ENCODE measurements at regions not wholly inside any gene's neighbourhood (a gene's known extent, or its start where the extent isn't known, plus 50 kb on each side); places are given as distances from the start of the nearest gene placed in this dataset.

DNA sequence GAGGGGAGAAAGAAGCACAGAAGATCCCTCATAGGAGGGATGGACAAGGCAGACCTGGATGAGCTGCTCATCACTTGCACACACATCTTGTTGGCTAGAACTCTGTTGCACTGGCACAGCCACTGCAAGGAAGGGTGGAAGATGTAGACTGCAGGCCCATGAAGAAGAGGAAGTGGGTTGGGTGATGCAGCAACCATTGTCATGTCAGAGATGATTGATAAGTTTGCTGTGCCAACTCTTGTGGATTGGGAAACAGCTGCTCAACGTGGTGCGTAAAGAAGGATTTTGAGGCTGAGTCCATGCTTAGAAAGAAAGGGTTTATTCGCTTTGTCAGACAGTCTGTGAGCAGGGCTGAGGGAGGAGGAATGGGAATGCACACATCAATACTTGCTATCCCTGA is 161.4 kb upstream of the MPHOSPH6 start:
- DNase-seq (ENCODE audit: low read depth, low spot score) (no peak), ATAC-seq (no peak)
- H3K36me3 ChIP-seq (ENCODE audit: control insufficient read depth, insufficient read depth, low read length): no peaks in the 10 kb centered on the region
- H3K27ac ChIP-seq (ENCODE audit: low read length): no peak overlapping the region
- TF ChIP-seq TCF7L2 (IDR thresholded peaks at IDR 0.05; ENCODE audit: low read depth, low read length) (no peak), POLR2AphosphoS5 (IDR thresholded peaks at IDR 0.05; ENCODE audit: low read depth, low read length) (no peak)
- TF ChIP-seq, protein P1, sequence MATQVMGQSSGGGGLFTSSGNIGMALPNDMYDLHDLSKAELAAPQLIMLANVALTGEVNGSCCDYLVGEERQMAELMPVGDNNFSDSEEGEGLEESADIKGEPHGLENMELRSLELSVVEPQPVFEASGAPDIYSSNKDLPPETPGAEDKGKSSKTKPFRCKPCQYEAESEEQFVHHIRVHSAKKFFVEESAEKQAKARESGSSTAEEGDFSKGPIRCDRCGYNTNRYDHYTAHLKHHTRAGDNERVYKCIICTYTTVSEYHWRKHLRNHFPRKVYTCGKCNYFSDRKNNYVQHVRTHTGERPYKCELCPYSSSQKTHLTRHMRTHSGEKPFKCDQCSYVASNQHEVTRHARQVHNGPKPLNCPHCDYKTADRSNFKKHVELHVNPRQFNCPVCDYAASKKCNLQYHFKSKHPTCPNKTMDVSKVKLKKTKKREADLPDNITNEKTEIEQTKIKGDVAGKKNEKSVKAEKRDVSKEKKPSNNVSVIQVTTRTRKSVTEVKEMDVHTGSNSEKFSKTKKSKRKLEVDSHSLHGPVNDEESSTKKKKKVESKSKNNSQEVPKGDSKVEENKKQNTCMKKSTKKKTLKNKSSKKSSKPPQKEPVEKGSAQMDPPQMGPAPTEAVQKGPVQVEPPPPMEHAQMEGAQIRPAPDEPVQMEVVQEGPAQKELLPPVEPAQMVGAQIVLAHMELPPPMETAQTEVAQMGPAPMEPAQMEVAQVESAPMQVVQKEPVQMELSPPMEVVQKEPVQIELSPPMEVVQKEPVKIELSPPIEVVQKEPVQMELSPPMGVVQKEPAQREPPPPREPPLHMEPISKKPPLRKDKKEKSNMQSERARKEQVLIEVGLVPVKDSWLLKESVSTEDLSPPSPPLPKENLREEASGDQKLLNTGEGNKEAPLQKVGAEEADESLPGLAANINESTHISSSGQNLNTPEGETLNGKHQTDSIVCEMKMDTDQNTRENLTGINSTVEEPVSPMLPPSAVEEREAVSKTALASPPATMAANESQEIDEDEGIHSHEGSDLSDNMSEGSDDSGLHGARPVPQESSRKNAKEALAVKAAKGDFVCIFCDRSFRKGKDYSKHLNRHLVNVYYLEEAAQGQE (IDR thresholded peaks at IDR 0.05; ENCODE audit: insufficient read depth in 1 of 2, low read depth in 2 of 2, low read length in 1 of 2): no peak
- H3K4me3 ChIP-seq (ENCODE audit: low read depth in 2 of 2, low read length in 2 of 2): no peak overlapping the region
- BruUV-seq (replicated peaks): no TSS peak
- no peaks in the 10 kb centered on the region for H3K27me3 ChIP-seq (ENCODE audit: control insufficient read depth, insufficient read depth, low read length)
- intact Hi-C loops (cut with micrococcal nuclease; ENCODE audit: unreplicated experiment): no loop called here
- ChIA-PET CTCF (no interaction called here), POLR2A (no interaction called here)
- in situ Hi-C loops (cut with HindIII; ENCODE audit: low pct_unique_long_range_greater_than_20kb, low sequenced_read_pairs): no loop called here
- no peaks in the 10 kb centered on the region for H3K4me1 ChIP-seq (ENCODE audit: control insufficient read depth, insufficient read depth, low read length)
- no peaks in the 10 kb centered on the region for H3K9me3 ChIP-seq (ENCODE audit: control insufficient read depth, insufficient read depth, low read depth, low read length)

DNA sequence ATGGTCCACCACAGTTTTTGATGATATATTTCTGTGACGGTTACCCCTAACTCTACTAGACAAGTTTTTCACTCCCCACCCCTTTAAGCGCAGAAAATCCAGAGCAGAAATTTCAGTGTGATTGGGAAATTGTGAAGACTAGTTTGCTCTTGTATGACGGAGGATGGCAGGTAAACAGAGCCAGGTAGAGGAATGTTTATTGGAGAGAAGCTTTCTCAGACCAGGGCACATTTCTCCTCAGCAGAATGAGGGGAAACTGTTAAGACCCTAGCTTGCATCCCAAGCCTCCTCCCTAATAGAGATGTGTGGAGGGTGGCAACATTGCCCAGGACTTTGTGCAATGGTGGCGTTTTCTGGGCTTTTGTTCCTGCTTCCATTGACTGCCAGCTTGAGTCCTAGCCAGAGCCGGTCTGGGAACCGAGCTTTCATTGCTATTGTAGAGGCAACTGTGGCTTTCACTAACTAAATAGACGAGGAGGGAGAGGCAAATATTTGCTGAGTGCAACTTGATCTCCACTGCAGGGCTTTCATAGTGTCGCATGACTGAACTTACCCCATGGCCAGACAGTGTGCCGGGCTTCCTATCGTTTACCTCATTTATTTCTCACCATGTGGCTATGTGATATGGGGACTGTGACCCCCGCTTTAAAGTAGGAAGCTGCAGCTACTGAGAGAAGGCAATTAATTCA is 159.6 kb upstream of the MPHOSPH6 start:
- no peak for TF ChIP-seq SIN3A (IDR thresholded peaks at IDR 0.05; ENCODE audit: borderline replicate concordance, insufficient read depth, low read depth, low read length)
- no peak for TF ChIP-seq TCF7L2 (IDR thresholded peaks at IDR 0.05; ENCODE audit: low read depth, low read length)
- TF ChIP-seq, protein P2, sequence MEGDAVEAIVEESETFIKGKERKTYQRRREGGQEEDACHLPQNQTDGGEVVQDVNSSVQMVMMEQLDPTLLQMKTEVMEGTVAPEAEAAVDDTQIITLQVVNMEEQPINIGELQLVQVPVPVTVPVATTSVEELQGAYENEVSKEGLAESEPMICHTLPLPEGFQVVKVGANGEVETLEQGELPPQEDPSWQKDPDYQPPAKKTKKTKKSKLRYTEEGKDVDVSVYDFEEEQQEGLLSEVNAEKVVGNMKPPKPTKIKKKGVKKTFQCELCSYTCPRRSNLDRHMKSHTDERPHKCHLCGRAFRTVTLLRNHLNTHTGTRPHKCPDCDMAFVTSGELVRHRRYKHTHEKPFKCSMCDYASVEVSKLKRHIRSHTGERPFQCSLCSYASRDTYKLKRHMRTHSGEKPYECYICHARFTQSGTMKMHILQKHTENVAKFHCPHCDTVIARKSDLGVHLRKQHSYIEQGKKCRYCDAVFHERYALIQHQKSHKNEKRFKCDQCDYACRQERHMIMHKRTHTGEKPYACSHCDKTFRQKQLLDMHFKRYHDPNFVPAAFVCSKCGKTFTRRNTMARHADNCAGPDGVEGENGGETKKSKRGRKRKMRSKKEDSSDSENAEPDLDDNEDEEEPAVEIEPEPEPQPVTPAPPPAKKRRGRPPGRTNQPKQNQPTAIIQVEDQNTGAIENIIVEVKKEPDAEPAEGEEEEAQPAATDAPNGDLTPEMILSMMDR (IDR thresholded peaks at IDR 0.05): no peak
- TF ChIP-seq POLR2AphosphoS5 (IDR thresholded peaks at IDR 0.05; ENCODE audit: low read depth, low read length): no peak
- TF ChIP-seq, protein P1 (IDR thresholded peaks at IDR 0.05; ENCODE audit: insufficient read depth in 1 of 2, low read depth in 2 of 2, low read length in 1 of 2): no peak
- intact Hi-C loops (cut with micrococcal nuclease; ENCODE audit: unreplicated experiment) (no loop called here), in situ Hi-C loops (cut with HindIII; ENCODE audit: low pct_unique_long_range_greater_than_20kb, low sequenced_read_pairs) (no loop called here)
- H3K27ac ChIP-seq (ENCODE audit: low read length): no peak overlapping the region
- no peaks in the 10 kb centered on the region for H3K4me1 ChIP-seq (ENCODE audit: control insufficient read depth, insufficient read depth, low read length)
- POLR2A ChIA-PET: no interaction called here
- no TSS peak for BruUV-seq (replicated peaks)
- DNase-seq (ENCODE audit: low read depth, low spot score): no peak
- CTCF ChIA-PET: no interaction called here
- H3K27me3 ChIP-seq (ENCODE audit: control insufficient read depth, insufficient read depth, low read length): no peaks in the 10 kb centered on the region; the same call in 1 of the 2 replicates
- H3K36me3 ChIP-seq (ENCODE audit: control insufficient read depth, insufficient read depth, low read length): no peaks in the 10 kb centered on the region
- ATAC-seq: no peak
- no peaks in the 10 kb centered on the region for H3K9me3 ChIP-seq (ENCODE audit: control insufficient read depth, insufficient read depth, low read depth, low read length)
- H3K4me3 ChIP-seq (ENCODE audit: low read depth in 2 of 2, low read length in 2 of 2): no peak overlapping the region
